ENCODE measurements at regions not wholly inside any gene's neighbourhood (a gene's known extent, or its start where the extent isn't known, plus 50 kb on each side); places are given as distances from the start of the nearest gene placed in this dataset.
"Not testable (repeated sequence)": the region's sequence is repeated elsewhere in the genome, so short reads cannot be mapped to it uniquely, and the experiment has no call there.

- DNase-seq (ENCODE audit: low spot score), result no peak
Measured at GRCh38 chr19:31049431-31049830, 299.8 kb downstream of the TSHZ3 start.

GRCh38 chr19:31046024-31046423 lies 303.2 kb downstream of the TSHZ3 start:
- DNase-seq (ENCODE audit: low spot score), result no peak

GRCh38 chr19:31041461-31041860 lies 307.8 kb downstream of the TSHZ3 start:
- DNase-seq (ENCODE audit: low spot score), result no peak

GRCh38 chr19:31039151-31039550 lies 310.1 kb downstream of the TSHZ3 start:
- DNase-seq (ENCODE audit: low spot score), result no peak

GRCh38 chr19:31037286-31037980 lies 311.8 kb downstream of the TSHZ3 start:
- DNase-seq (ENCODE audit: low spot score), result no peak

- not testable (repeated sequence) for DNase-seq (ENCODE audit: low spot score)
Measured at GRCh38 chr19:31031455-31031854, 317.8 kb downstream of the TSHZ3 start.

GRCh38 chr19:31023038-31023437 lies 326.2 kb downstream of the TSHZ3 start:
- no peak for DNase-seq (ENCODE audit: low spot score)

- DNase-seq (ENCODE audit: low spot score), result no peak
Measured at GRCh38 chr19:31018936-31019335, 330.3 kb downstream of the TSHZ3 start.

GRCh38 chr19:31015778-31016177 lies 333.5 kb downstream of the TSHZ3 start:
- DNase-seq (ENCODE audit: low spot score), result no peak

GRCh38 chr19:31014668-31015067 lies 334.6 kb downstream of the TSHZ3 start:
- DNase-seq (ENCODE audit: low spot score), result no peak

GRCh38 chr19:31013384-31014020 lies 335.7 kb downstream of the TSHZ3 start:
- no peak for DNase-seq (ENCODE audit: low spot score)

GRCh38 chr19:31002518-31003244 lies 346.6 kb downstream of the TSHZ3 start:
- no peak for DNase-seq (ENCODE audit: low spot score)

- DNase-seq (ENCODE audit: low spot score), result no peak
Measured at GRCh38 chr19:31001991-31002390, 347.2 kb downstream of the TSHZ3 start.

GRCh38 chr19:31000913-31001312 lies 348.3 kb downstream of the TSHZ3 start:
- DNase-seq (ENCODE audit: low spot score), result no peak

GRCh38 chr19:30999726-31000125 lies 349.5 kb downstream of the TSHZ3 start:
- DNase-seq (ENCODE audit: low spot score), result no peak

GRCh38 chr19:30997222-30997621 lies 352.0 kb downstream of the TSHZ3 start:
- no peak for DNase-seq (ENCODE audit: low spot score)

GRCh38 chr19:30978639-30979038 lies 370.6 kb downstream of the TSHZ3 start:
- no peak for DNase-seq (ENCODE audit: low spot score)

GRCh38 chr19:30969591-30969990 lies 379.6 kb downstream of the TSHZ3 start:
- DNase-seq (ENCODE audit: low spot score), result no peak

- DNase-seq (ENCODE audit: low spot score), result no peak
Measured at GRCh38 chr19:30968841-30969399, 380.3 kb downstream of the TSHZ3 start.

- DNase-seq (ENCODE audit: low spot score), result no peak
Measured at GRCh38 chr19:30968210-30968609, 381.0 kb downstream of the TSHZ3 start.

- no peak for DNase-seq (ENCODE audit: low spot score)
Measured at GRCh38 chr19:30966486-30966885, 382.8 kb downstream of the TSHZ3 start.

GRCh38 chr19:30959011-30959410 lies 390.2 kb downstream of the TSHZ3 start:
- DNase-seq (ENCODE audit: low spot score), result no peak

Measured in mesenteric fat pad (tissue), 1 donor.